SW480 (cell line): ENCODE measurements at regions not wholly inside any gene's neighbourhood (a gene's known extent, or its start where the extent isn't known, plus 50 kb on each side); places are given as distances from the start of the nearest gene placed in this dataset.

Experiments
- DNase-seq: peaks from one replicate; pipeline ENCODE4 v3.0.0-alpha.2; 2016; ENCODE audit warnings: low spot score

GRCh38 chr3:55178336-55178735 lies 250.5 kb upstream of the LRTM1 start:
- no peak for DNase-seq

- DNase-seq = no peak
These were observed 249.9 kb upstream of the LRTM1 start for GRCh38 chr3:55177749-55178148.

DNA sequence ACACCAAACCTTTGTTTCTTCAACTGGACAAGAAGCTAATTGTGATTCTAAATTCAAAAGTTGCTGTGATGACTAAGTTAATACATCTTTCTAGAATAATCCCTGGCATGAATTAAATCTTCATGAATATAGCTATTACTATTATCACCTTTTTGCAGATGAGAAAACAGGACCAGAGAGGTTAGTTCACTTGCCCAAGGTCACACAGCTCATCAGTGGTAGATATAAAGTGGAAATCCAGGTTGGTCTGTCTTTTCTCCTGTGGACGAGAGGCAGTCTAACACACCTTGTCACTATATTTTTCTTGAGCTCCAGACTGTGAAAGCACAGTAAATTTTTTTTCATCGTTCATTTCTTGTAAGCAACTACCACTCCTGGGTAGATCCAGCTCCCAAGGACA lies 247.6 kb upstream of the LRTM1 start:
- no peak for DNase-seq

- DNase-seq = no peak
These were observed 246.9 kb upstream of the LRTM1 start for GRCh38 chr3:55174747-55175146.

- no peak for DNase-seq
These were observed 245.6 kb upstream of the LRTM1 start for GRCh38 chr3:55173504-55173903.

DNA sequence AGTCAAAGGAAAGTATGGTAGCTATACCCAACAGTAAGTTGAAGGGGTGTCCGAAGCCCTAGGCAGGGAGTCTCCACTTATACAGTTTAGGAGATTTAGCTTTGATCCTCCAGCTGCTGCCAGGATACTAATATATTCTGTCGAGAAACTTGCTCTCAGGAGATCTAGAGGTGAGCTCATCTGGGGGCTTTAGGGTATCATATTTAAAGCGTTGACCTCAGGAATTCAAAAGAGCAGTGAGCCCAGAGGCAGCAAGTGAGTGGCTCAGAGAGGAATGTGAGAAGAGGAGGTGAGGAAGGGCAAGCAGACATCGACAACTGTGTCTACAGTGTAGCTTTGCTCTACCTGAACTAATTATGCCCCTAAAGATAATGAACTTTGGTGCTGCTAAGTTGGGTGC lies 245.1 kb upstream of the LRTM1 start:
- no peak for DNase-seq

DNA sequence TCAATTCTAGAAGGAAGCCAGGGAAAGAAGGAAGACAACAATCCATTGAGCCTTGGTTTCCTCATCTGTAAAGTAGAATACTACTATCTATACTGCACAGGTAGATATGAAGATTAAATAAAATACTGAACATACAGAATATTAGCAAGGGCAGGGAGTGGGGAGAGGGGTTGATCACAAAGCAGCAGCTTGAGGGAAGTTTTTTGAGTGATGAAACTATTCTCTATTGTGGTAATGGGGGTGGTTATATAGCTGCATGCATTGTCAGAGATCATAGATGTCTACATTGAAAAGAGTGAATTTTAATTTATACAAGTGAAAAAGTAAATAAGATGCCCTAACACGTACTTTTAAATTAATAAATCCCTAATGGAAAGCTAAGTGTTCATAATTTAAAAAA lies 242.6 kb upstream of the LRTM1 start:
- no peak for DNase-seq

DNA sequence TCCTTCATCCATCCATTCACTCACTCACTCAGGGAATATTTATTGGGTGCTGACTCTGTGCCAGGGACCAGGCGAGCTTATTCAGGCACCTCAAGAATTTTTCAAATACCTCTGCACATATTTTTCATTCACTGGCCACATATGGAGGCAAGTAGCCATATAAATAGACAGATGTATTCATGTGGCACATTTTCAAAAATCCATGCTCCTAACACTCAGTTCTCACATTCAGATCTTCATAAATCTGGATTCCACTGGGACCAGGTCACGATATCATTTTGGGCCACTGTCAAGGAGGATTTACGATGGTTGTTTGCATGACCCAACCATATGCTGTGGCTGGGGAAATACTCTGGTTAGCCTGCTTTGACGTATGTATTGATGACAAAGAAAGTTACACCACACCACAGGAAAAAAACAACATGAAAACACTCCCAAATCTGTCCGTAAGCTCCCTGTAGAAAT lies 241.8 kb upstream of the LRTM1 start:
- DNase-seq = peak; percentile 23

DNA sequence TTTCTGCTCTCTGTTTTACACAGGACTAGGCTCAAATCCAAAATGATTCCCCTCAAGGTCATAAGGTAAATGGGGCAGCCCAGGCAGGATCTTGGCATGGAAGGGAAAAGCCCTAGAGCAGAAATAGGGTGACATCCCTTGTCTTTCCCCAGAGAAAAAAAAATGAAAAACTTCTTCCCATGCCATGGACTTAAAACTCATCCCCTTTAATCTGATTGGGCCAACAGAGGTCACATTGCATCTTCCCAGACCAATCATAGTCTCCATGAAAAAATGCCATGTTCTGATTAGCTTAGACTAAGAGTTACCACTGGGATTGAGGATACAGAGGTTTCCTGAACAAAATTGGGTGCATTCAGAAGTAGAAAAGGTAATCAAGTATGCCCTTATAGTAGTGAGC lies 241.3 kb upstream of the LRTM1 start:
- DNase-seq = no peak

GRCh38 chr3:55167586-55168317 lies 239.9 kb upstream of the LRTM1 start:
- no peak for DNase-seq

DNA sequence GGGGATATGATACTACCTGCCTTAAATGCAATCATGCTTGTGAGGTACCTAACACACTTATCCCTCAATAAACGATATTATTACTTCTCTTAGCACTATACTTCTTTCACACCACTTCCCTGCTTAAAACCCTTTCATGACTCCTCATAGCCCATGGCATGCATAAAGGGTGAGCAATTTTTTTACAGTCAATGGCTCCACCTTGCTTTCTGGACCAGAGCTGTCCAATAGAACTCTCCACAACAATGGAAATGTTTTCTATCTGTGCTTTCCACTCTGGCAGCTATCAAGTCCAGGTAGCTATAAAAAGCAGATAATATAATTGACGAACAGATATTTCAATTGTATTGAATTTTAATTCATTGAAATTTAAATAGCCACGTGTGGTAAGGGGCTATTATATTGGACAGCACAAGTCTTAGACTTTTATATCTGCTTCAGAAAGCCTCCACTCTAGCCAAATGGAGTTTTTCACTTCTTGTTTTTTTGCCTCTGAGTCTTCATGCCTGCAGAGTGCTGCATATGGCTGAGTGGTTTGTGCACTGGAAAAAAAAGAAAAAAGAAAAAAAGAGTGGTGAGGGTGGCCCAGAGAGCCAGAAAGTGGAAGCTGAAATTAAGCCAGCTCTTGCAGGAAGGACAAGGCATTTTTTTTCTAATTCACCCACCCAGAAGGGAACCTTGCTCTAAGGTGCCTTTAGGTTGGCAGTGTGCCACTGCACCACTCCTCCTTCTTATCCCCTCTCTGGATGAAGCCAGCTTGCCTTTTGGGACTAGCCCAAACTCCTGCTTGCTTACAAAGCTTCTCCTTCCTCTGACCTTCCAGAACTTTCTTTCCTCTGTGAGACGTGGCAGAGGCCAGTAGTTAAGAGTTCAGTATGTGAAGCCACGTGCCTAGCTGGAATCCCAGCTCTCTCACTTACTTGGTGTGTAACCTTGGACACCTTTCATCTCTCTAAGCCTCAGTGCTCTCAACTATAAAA lies 239.0 kb upstream of the LRTM1 start:
- DNase-seq = no peak

GRCh38 chr3:55165704-55166405 lies 238.0 kb upstream of the LRTM1 start:
- no peak for DNase-seq

DNA sequence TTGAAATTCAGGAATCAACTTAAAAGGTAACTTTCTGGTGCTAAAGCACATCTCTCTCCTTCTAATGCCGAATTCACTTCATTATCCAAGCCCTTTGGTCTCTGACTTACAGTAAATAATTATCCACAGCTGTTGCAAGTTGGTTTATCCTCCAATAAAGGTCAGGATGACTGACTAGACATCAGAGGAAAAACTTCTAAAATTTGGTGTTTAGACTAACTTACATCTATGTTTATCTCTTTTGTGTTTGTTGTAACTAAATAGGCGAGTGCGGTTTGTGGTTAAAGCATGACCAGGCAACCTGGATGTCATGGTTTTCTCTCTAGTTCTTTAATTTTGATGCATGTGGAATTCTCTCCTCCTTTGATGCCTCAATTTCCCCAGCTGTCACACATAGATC lies 237.4 kb upstream of the LRTM1 start:
- no peak for DNase-seq

DNA sequence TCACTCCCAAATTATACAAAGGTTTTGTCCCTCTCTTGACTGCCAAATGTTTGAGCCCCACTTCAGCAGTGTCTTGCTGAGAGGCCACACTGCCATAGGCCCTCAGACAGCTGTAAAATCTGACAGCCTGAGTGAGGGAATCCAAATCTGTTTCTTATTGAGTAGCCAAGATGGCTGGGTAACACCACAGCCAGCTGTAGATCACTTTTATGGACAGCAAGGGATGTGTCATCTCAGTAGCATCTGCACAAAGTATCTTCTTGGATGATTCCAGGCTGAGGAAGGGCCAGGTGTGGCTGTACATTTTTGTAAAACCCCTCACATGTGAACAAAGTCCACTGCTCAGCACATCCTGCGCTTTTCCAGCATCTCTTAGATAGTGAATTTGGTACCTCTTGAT lies 237.0 kb upstream of the LRTM1 start:
- DNase-seq = no peak

- DNase-seq = no peak
These were observed 236.3 kb upstream of the LRTM1 start for GRCh38 chr3:55164191-55164590.

DNA sequence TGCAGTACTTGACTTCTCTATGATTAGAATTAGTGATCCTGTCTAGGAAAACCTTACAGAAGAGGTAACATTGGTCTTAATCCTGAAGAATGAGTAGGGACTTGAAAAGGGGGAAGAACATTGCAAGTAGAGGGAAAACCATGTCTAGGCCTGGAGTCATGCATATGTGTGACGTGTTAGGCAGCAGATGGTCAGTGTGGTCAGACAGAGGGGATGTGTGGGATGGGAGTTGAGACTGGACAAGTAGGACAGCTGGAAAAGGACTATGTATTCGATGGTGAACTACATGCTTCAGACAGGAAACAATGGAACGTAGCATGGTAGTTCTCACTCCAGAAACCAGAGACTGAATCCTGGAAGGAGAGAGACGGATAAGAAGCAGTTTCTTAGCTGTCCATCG lies 235.6 kb upstream of the LRTM1 start:
- DNase-seq = no peak

DNA sequence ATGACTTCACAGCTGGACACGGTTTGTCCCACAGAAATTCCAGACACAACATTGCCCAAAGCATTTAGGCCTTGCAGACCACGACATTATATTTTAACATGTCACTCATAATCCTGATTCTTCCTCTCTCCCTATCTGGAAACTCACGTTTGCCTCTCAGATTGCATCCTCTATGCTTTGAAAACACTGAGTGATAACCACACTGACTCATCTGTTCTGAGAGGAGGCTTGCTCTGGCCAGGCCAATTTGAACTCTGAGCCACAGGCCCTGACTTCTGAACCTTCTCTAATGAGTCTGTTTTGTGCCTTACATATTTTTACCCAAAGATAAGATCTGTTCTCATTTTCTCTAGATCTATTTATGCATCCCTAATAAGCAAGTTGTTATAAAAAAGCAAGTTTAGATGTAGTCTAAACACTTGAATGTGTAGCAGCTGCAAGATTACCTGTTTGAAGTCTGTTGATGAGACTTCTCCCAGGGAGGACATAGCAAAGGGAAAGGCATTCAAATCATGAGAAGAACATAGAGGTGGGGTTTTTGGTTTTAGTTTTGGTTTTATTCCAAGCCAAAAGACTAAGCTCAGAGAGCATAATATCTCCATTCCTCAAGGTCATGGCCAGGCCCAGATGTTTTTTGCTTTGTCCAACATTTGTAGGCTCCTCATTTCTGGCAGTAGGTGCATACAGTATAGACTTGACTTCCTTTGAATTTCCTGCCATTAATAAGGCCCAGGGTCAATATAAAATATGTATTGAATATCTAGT lies 234.4 kb upstream of the LRTM1 start:
- DNase-seq = peak; percentile 44

DNA sequence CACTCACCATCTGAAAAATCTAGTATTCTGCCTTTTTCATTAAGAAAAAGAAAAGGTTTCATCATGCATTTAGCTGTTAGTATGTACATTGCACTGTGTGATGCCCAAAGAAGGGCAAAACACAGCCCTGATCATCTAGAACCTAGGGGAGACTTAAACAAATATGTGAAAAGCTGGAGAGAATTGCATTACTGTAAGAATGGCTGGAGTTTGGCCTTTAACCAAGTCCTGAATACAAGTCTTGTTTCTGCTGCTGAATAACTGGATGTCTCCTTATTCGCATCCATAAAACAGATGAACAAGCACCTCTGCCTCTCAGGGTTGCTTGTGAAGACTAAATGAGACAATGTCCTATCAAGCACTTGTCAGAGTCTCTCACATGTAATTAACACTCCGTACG lies 233.4 kb upstream of the LRTM1 start:
- DNase-seq = no peak

DNA sequence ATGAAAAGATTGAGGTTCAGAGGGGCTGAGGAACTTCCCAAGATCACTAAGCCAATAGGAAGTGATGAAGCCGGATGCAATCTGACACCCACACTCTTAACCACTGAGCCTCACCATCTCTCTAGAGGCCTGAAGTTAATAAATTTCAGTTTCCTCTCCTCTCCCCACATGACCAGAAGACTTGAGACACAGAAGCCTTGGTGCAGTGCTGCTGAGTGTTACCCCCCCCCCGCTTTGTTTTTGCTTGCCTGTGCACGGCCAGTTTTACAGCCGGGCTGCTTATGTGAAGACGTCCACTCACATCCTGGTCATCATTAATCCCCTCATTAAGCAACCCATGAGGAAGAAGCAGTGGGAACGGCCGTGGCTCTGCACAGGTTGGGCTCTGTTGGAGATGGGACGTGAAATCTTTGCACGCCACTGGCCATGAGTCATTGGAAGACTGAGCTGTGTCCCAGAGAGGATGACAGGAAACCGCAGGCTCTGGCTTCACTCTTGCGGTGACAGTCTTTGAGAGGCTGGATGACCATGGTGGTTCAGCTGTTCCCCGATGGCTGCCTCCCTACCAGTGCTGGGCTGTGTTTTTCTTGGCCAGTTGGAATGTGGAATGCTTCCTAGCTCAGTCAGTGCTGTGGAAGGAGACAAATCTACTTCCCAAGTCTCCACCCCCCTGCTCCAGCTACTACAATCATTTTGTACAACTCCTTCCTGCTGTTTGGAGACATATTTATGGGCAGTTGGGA lies 232.6 kb upstream of the LRTM1 start:
- peak; percentile 94 for DNase-seq

DNA sequence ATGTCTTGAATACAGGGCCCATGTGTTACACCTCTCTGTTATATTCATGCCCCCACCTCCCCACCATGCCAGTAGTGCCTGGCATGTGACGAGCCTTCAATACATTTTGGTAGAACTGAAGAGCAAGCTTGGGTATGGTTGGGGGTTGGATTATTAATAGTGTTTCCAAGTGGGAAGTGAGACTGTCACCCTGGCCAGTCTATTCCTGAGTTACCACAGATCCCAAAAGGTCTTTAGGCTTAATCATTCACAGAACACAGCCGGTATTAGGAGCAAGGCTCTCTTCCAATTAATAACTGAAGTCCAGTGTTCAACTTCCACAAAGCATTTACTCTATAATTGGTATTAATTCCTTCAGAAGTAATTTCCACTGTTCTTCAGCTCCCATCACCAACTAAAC lies 231.9 kb upstream of the LRTM1 start:
- no peak for DNase-seq

GRCh38 chr3:55159016-55159415 lies 231.2 kb upstream of the LRTM1 start:
- no peak for DNase-seq
